ENCODE measurements at regions not wholly inside any gene's neighbourhood (a gene's known extent, or its start where the extent isn't known, plus 50 kb on each side); places are given as distances from the start of the nearest gene placed in this dataset.

DNA sequence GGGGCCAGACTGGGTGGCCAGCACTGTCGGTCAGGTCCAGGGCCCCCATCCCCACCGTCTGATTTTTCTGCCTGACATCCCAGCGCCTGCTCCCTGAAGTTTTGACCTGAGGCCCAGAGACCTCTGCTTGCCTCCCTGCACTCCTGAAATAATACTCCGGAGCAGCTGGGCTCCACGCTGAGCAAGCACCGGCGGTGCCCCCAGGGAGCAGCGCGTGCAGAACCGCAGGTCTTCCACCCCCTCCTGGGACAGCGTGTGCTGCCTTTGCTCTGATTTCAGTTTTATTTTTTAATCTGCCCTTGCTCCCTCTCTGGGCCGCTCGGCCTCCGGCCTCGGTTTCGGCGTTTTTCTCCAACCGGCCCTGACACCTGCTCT lies 132.4 kb upstream of the GSE1 start:
- in situ Hi-C loops (cut with HindIII; ENCODE audit: low pct_ligation_motif_present, low sequenced_read_pairs), result no loop called here
- Histone ChIP-seq H3K27me3 (replicated peaks) (no peaks in the 10 kb centered on the region), H3K4me3 (ENCODE audit: low read depth, low read length) (no peak overlapping the region), H3K36me3 (replicated peaks) (no peaks in the 10 kb centered on the region), H3K27ac (no peak overlapping the region)
- TF ChIP-seq, protein P1, sequence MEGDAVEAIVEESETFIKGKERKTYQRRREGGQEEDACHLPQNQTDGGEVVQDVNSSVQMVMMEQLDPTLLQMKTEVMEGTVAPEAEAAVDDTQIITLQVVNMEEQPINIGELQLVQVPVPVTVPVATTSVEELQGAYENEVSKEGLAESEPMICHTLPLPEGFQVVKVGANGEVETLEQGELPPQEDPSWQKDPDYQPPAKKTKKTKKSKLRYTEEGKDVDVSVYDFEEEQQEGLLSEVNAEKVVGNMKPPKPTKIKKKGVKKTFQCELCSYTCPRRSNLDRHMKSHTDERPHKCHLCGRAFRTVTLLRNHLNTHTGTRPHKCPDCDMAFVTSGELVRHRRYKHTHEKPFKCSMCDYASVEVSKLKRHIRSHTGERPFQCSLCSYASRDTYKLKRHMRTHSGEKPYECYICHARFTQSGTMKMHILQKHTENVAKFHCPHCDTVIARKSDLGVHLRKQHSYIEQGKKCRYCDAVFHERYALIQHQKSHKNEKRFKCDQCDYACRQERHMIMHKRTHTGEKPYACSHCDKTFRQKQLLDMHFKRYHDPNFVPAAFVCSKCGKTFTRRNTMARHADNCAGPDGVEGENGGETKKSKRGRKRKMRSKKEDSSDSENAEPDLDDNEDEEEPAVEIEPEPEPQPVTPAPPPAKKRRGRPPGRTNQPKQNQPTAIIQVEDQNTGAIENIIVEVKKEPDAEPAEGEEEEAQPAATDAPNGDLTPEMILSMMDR (IDR thresholded peaks at IDR 0.05; ENCODE audit: low read depth, low read length, missing control alignments), result no peak
- no peak for DNase-seq

DNA sequence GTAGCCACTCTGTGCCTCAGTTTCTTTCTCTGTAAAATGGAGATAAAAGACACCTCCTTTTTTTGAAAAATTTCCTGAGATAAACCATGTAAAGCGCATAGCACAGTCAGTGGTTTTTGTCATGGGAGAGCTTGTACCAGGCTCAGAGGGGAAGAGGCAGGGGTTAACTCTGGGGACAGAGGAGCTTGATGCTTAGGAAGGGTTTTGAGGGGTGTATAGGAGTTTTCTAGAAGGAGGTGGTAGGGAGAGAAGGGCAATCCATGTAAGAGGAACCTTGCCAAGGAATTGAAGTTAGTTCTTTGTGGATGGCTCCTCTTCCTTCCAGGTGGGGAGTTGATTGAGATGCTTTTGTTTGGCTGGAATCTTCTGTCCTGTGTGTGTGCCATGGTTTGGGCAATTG lies 131.9 kb upstream of the GSE1 start:
- H3K4me3 ChIP-seq (ENCODE audit: low read depth, low read length), result no peak overlapping the region
- TF ChIP-seq, protein P1 (IDR thresholded peaks at IDR 0.05; ENCODE audit: low read depth, low read length, missing control alignments), result no peak
- H3K27me3 ChIP-seq (replicated peaks), result no peaks in the 10 kb centered on the region
- DNase-seq, result no peak
- in situ Hi-C loops (cut with HindIII; ENCODE audit: low pct_ligation_motif_present, low sequenced_read_pairs), result no loop called here
- H3K27ac ChIP-seq, result no peak overlapping the region
- H3K36me3 ChIP-seq (replicated peaks), result no peaks in the 10 kb centered on the region

- DNase-seq, result no peak
- Histone ChIP-seq H3K36me3 (replicated peaks) (no peaks in the 10 kb centered on the region), H3K4me3 (ENCODE audit: low read depth, low read length) (no peak overlapping the region), H3K27ac (no peak overlapping the region), H3K27me3 (replicated peaks) (no peaks in the 10 kb centered on the region)
- in situ Hi-C loops (cut with HindIII; ENCODE audit: low pct_ligation_motif_present, low sequenced_read_pairs), result no loop called here
- TF ChIP-seq, protein P1 (IDR thresholded peaks at IDR 0.05; ENCODE audit: low read depth, low read length, missing control alignments), result no peak
These were observed 131.4 kb upstream of the GSE1 start for GRCh38 chr16:85481738-85482137.

DNA sequence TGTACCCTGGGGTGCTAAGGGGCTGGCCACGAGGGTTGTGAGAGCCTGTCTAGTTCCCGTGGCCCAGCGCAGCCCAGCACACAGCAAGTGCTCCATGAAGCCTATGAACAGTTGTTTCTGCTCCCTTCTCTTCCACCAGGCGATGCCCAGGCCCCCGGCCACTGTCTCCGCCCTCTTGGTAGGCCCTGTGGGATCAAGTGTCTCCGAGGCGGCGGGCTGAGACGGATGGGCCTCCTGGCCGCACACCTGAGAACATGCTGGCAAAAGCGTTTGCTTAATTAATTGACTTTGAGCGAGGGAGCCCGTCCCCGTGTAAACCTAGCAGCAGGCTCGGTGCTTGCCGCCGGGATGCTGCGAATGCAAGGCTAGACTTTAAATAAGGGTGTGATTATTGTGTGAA lies 129.7 kb upstream of the GSE1 start:
- Histone ChIP-seq H3K36me3 (replicated peaks) (no peaks in the 10 kb centered on the region), H3K27me3 (replicated peaks) (no peaks in the 10 kb centered on the region), H3K4me3 (ENCODE audit: low read depth, low read length) (no peak overlapping the region), H3K27ac (no peak overlapping the region)
- DNase-seq, result no peak
- TF ChIP-seq, protein P1 (IDR thresholded peaks at IDR 0.05; ENCODE audit: low read depth, low read length, missing control alignments), result no peak
- in situ Hi-C loops (cut with HindIII; ENCODE audit: low pct_ligation_motif_present, low sequenced_read_pairs), result no loop called here

DNA sequence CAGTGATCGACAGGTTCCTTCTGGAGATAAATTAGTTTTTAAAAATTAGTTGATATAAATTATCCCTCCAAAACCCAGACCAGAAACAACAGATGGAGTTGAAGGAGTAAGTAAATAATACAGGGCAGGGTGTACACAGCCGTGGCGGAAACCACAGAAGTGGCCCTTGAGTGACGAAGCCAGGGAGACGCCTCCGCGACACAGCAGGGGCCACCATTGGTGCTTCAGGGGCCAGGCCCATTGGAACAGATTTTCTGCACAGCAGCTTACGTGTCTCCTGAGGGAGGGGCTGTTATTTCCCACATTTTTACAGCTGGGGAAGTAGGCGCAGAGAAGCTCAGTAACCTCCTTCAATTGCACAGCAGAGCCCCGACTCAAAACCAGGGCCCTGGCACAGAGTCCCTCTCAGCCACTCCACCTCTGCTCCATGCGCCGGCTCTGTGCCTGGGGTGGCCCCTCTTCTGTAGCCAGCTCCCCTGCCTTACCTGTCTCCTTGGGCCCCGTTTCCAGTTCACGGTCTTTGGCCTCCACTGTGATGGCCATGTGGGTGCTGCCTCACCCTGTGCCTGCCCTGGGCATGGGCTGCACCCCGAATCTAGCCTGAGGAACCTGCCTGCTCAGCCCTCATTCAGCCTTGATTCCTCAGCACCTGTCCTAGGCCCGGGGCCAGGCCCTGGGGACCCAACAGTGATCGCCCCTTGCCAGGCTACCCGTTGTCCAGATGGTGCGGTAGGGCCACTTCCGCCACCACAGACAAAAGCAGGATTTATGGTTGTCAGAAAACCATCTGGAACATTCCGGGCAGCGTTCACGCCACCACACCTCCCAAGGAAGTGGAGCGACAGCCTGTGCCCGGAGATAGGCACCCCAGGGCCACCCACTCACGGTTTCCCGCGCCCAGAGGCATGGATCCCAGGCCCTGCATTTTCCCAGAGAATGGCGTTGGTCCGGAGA lies 128.5 kb upstream of the GSE1 start:
- in situ Hi-C loops (cut with HindIII; ENCODE audit: low pct_ligation_motif_present, low sequenced_read_pairs), result no loop called here
- H3K27me3 ChIP-seq (replicated peaks), result no peaks in the 10 kb centered on the region
- H3K27ac ChIP-seq, result no peak overlapping the region
- no peak overlapping the region for H3K4me3 ChIP-seq (ENCODE audit: low read depth, low read length)
- TF ChIP-seq, protein P1 (IDR thresholded peaks at IDR 0.05; ENCODE audit: low read depth, low read length, missing control alignments), result no peak
- no peaks in the 10 kb centered on the region for H3K36me3 ChIP-seq (replicated peaks)
- no peak for DNase-seq
